GM12878 (cell line): ENCODE measurements at regions not wholly inside any gene's neighbourhood (a gene's known extent, or its start where the extent isn't known, plus 50 kb on each side); places are given as distances from the start of the nearest gene placed in this dataset.

Source experiments
- ATAC-seq: fragments of 200-7000 bp; cut with Tn5 transposase; 3 replicates; pipeline ENCODE4 v1.9.1; 2020; ENCODE audit warnings: mild to moderate bottlenecking, moderate library complexity
- BruUV-seq: library from RNA; stranded (reverse); fragments of 400-500 nt; replicated peaks from 2 replicates; lab custom pipeline; 2021; lab: Mats Ljungman, UMichigan
- CTCF ChIA-PET: fragments of 300-600 bp; sonication (Branson Sonifier 250); formaldehyde crosslinking; extraction: SDS; loops from one replicate; lab custom pipeline; 2021; ENCODE audit warnings: inconsistent platforms; lab: Yijun Ruan, JAX
- POLR2A ChIA-PET: fragments of 350-600 bp; formaldehyde crosslinking; extraction: SDS; loops from one replicate; lab custom pipeline; 2021; ENCODE audit warnings: inconsistent platforms; lab: Charles Lee
- RAD21 ChIA-PET: fragments of 300-600 bp; sonication (Branson Sonifier 250); formaldehyde crosslinking; loops from one replicate; lab custom pipeline; 2023; ENCODE audit warnings: antibody characterized with exemption; ENCODE audit not compliant: unreplicated experiment; lab: Charles Lee
- SMC1A ChIA-PET: fragments of 300-600 bp; sonication (Branson Sonifier 250); formaldehyde crosslinking; loops from one replicate; lab custom pipeline; 2023; ENCODE audit not compliant: unreplicated experiment, uncharacterized antibody; lab: Charles Lee
- DNase-seq: peaks from one replicate; pipeline ENCODE4 v3.0.0-alpha.2; 2011; ENCODE audit warnings: low read depth, low spot score
- FAIRE-seq: peaks from 3 replicates; lab custom pipeline; 2011; peaks lifted over from hg19 to GRCh38; lab: Jason Lieb, UNC
- H2AFZ ChIP-seq: 2 replicates; pipeline ENCODE4 v1.6.0; 2011; ENCODE audit warnings: low read depth, low read length, control low read depth; ENCODE audit not compliant: control insufficient read depth
- H3K27ac ChIP-seq: 2 replicates; pipeline ENCODE4 v1.5.1; 2011; ENCODE audit warnings: control low read depth; ENCODE audit not compliant: control insufficient read depth, insufficient read depth
- H3K27me3 ChIP-seq, 2 experiments: replicated peaks in 1 of 2; 2 replicates each; pipeline versions ENCODE4 v1.6.0 to v1.6.1; 2011; ENCODE audit warnings: low read length in 1 of 2; ENCODE audit not compliant: control insufficient read depth in 2 of 2, insufficient read depth in 2 of 2
- H3K36me3 ChIP-seq, 2 experiments: 2 replicates each; pipeline ENCODE4 v1.5.1; 2011; ENCODE audit warnings: low read length in 1 of 2; ENCODE audit not compliant: control insufficient read depth in 2 of 2, insufficient read depth in 2 of 2
- H3K4me1 ChIP-seq: 2 replicates; pipeline ENCODE4 v1.6.1; 2011; ENCODE audit warnings: mild to moderate bottlenecking, low read length, moderate library complexity, mixed read lengths; ENCODE audit not compliant: control insufficient read depth, insufficient read depth
- H3K4me2 ChIP-seq: 2 replicates; pipeline ENCODE4 v1.6.0; 2011; ENCODE audit warnings: control low read depth; ENCODE audit not compliant: control insufficient read depth, insufficient read depth
- H3K4me3 ChIP-seq: fragments of 200-600 bp; sonication (generic); 2 replicates; pipeline ENCODE4 v1.5.1; 2016
- H3K79me2 ChIP-seq: 2 replicates; pipeline ENCODE4 v1.6.0; 2011; ENCODE audit warnings: low read length; ENCODE audit not compliant: control insufficient read depth, insufficient read depth
- H3K9ac ChIP-seq: 2 replicates; pipeline ENCODE4 v1.8.0; 2011; ENCODE audit warnings: low read length, control low read depth, mixed read lengths; ENCODE audit not compliant: control insufficient read depth, insufficient read depth
- H3K9me3 ChIP-seq: replicated peaks from 3 replicates; pipeline ENCODE4 v1.5.1; 2011; ENCODE audit warnings: mild to moderate bottlenecking, low read length; ENCODE audit not compliant: control insufficient read depth, insufficient read depth
- H4K20me1 ChIP-seq: 2 replicates; pipeline ENCODE4 v1.6.0; 2011; ENCODE audit not compliant: control insufficient read depth, insufficient read depth
- FOS ChIP-seq: IDR thresholded peaks from 3 replicates; pipeline ENCODE4 v1.6.1; 2011; ENCODE audit warnings: borderline replicate concordance; ENCODE audit not compliant: insufficient read length; ENCODE audit errors: extremely low read depth
- IRF4 ChIP-seq: IDR thresholded peaks from 2 replicates; pipeline ENCODE4 v1.6.1; 2011; ENCODE audit warnings: low read depth, low read length
- JUNB ChIP-seq: IDR thresholded peaks from 2 replicates; pipeline ENCODE4 v1.6.1; 2016; ENCODE audit warnings: antibody characterized with exemption, mild to moderate bottlenecking
- NRF1 ChIP-seq: conservative IDR thresholded peaks from 2 replicates; pipeline ENCODE4 v1.6.1; 2011; ENCODE audit warnings: mild to moderate bottlenecking, low read depth, low read length, improper control_type of control experiment
- PML ChIP-seq: IDR thresholded peaks from 2 replicates; pipeline ENCODE4 v1.6.1; 2012; ENCODE audit warnings: low read length, inconsistent platforms
- RB1 ChIP-seq: fragments of 450-650 bp; formaldehyde crosslinking; IDR thresholded peaks from 2 replicates; pipeline ENCODE4 v1.6.1; 2017; ENCODE audit warnings: mild to moderate bottlenecking, borderline replicate concordance
- SPI1 ChIP-seq: IDR thresholded peaks from 2 replicates; pipeline ENCODE4 v1.6.1; 2011; ENCODE audit warnings: low read depth, mild to moderate bottlenecking, low read length, moderate library complexity, borderline replicate concordance; ENCODE audit not compliant: insufficient read depth
- SRF ChIP-seq, 2 experiments: IDR thresholded peaks; 2 replicates each; pipeline ENCODE4 v1.6.1; 2011; ENCODE audit warnings: low read depth in 2 of 2, low read length in 2 of 2, mild to moderate bottlenecking in 1 of 2, moderate library complexity in 1 of 2
- WGBS: methylation state at CpG from one replicate; pipeline ENCODE4 v1.1.6; 2016; ENCODE audit warnings: low lambda C conversion rate; ENCODE audit not compliant: insufficient replicate concordance, insufficient coverage; ENCODE audit errors: missing lambda C conversion rate; 5-methylcytosine and 5-hydroxymethylcytosine counted together
- in situ Hi-C: fragments of 300-500 bp; cut with MboI; formaldehyde crosslinking; loops from 9 replicates; pipeline ENCODE4 v1.14.3; 2018; ENCODE audit warnings: mixed read lengths
- intact Hi-C: fragments of 100-400 bp; cut with micrococcal nuclease; formaldehyde crosslinking; loops from one replicate; pipeline ENCODE4 v1.14.2; 2022; ENCODE audit not compliant: unreplicated experiment

DNA sequence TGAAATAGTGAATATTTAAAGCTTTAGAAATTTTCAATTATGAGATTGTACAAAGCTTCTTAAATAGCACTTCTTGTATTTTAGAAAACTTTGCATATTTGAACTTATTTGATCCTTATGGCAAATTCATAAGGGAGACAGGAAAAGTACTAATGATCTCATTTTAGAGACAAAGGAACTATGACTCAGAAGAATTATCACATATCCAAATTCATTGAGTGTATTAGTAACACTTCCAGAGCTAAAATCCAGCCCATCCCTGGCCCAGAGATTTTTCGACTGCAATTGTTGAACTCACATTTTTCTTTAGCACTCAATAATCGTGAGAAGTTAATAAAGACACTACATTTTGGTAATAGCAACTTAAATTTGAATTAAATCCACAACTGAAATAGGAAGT lies 704.3 kb downstream of the EPM2A start (continued):
- TF ChIP-seq FOS, result no peak
- no peak for TF ChIP-seq SRF (IDR thresholded peaks at IDR 0.05; ENCODE audit: low read depth in 2 of 2, low read length in 2 of 2)
- no peak for TF ChIP-seq JUNB
- no peak for TF ChIP-seq NRF1
- TF ChIP-seq RB1, result no peak
- no peak for TF ChIP-seq IRF4

DNA sequence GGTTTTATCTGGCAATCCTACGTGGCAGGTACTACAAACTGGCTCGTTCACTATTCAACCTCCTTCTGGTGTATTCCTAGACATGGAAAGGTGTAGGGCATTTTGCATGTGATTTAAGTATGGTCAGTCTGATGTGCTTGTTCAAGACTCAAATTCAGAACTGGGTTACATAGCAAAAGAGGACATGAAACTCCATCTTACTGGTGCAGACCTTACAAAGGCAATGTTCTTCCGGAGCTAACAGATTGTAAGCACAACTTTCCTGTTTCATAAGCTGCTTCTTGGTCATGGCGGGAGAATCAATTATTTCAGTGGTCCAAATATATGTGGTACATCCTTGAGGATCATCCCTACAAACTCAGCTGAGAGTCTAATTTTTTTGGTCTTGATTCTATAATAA lies 703.4 kb downstream of the EPM2A start:
- intact Hi-C loops, result no loop called here
- Histone ChIP-seq H3K27me3 (no peaks in the 10 kb centered on the region; a peak in 1 of 4 replicates), H4K20me1 (no peaks in the 10 kb centered on the region), H3K9ac (no peak overlapping the region), H3K36me3 (no peaks in the 10 kb centered on the region), H3K4me2 (no peak overlapping the region), H3K9me3 (no peaks in the 10 kb centered on the region), H3K27ac (no peak overlapping the region), H2AFZ (no peak overlapping the region), H3K4me3 (no peak overlapping the region), H3K79me2 (no peaks in the 10 kb centered on the region), H3K4me1 (no peaks in the 10 kb centered on the region)
- CTCF ChIA-PET, result interaction anchor here (0.6 to 1.5 kb wide), 3 partner anchors 19 to 447 kb away, joined by 3 to 4 read pairs (median 3); no protein-coding TSS in a partner anchor
- no peak for DNase-seq
- BruUV-seq, result no TSS peak
- RAD21 ChIA-PET, result no interaction called here
- SMC1A ChIA-PET, result no interaction called here
- TF ChIP-seq SPI1, result peak; percentile 40; the same call in 1 of the 2 replicates
- no peak for TF ChIP-seq PML
- 31% methylated on average over 4 of the region's 4 CpGs for WGBS
- POLR2A ChIA-PET, result no interaction called here
- ATAC-seq, result peak; percentile 51
- in situ Hi-C loops, result loop anchor here (10.0 kb wide), 1 partner anchor 447 kb away; no protein-coding TSS in a partner anchor
- FAIRE-seq, result no peak
